MM.1S (cell line): ENCODE measurements at regions not wholly inside any gene's neighbourhood (a gene's known extent, or its start where the extent isn't known, plus 50 kb on each side); places are given as distances from the start of the nearest gene placed in this dataset.

Source experiments
- CTCF ChIP-seq: fragments of 300-600 bp; sonication (generic); IDR thresholded peaks from 2 replicates; pipeline ENCODE4 v1.5.1; 2016; ENCODE audit warnings: antibody characterized with exemption, low read length, mixed read lengths
- EZH2 ChIP-seq: fragments of 300-600 bp; sonication (generic); optimal IDR thresholded peaks from 2 replicates; pipeline ENCODE3; 2017; ENCODE audit warnings: low read depth, mild to moderate bottlenecking, antibody characterized with exemption, low read length, mixed read lengths

- TF ChIP-seq CTCF (no peak), EZH2 (no peak)
These were observed 154.1 kb upstream of the ZSWIM2 start for GRCh38 chr2:187003038-187003554.
